Testis (tissue), 2 donors: ENCODE measurements at regions not wholly inside any gene's neighbourhood (a gene's known extent, or its start where the extent isn't known, plus 50 kb on each side); places are given as distances from the start of the nearest gene placed in this dataset.

Experiments
- POLR2A ChIP-seq: fragments of 450-650 bp; IDR thresholded peaks from one replicate; pipeline ENCODE4 v1.6.1; 2017; ENCODE audit warnings: antibody characterized with exemption, mild to moderate bottlenecking, moderate library complexity
- TF ChIP-seq, protein P1 (sequence below), 3 experiments: fragments of 450-650 bp in 2 of 3; fragments of 200-600 bp in 1 of 3; sonication (generic) in 1 of 3; IDR thresholded peaks; one replicate each; pipeline ENCODE4 v1.5.1; 2016 to 2019; ENCODE audit warnings: antibody characterized with exemption in 3 of 3, mild to moderate bottlenecking in 2 of 3, moderate library complexity in 1 of 3

DNA sequence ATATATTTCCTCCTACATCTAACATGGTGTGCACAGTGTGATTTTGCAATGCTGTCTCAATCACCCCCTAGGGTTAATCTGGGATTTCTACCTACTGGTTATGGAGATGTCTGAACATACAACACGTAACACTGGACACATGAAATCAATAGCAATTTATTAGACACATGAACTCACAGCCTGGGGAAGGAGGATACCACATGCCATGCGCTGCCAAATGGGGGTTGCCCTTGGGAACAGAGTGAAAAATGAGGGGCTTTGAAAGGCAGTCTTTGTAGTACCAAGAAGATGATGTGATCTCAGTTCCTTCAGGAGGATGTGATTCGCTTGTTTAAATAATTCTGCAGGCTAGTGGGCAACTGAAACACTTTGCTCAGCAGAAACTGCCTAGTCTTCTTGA lies 253.6 kb upstream of the LRRC4C start:
- TF ChIP-seq, protein P1, sequence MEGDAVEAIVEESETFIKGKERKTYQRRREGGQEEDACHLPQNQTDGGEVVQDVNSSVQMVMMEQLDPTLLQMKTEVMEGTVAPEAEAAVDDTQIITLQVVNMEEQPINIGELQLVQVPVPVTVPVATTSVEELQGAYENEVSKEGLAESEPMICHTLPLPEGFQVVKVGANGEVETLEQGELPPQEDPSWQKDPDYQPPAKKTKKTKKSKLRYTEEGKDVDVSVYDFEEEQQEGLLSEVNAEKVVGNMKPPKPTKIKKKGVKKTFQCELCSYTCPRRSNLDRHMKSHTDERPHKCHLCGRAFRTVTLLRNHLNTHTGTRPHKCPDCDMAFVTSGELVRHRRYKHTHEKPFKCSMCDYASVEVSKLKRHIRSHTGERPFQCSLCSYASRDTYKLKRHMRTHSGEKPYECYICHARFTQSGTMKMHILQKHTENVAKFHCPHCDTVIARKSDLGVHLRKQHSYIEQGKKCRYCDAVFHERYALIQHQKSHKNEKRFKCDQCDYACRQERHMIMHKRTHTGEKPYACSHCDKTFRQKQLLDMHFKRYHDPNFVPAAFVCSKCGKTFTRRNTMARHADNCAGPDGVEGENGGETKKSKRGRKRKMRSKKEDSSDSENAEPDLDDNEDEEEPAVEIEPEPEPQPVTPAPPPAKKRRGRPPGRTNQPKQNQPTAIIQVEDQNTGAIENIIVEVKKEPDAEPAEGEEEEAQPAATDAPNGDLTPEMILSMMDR (IDR thresholded peaks at IDR 0.05): no peak
- TF ChIP-seq POLR2A: no peak
